WTC11 (cell line): ENCODE measurements at regions not wholly inside any gene's neighbourhood (a gene's known extent, or its start where the extent isn't known, plus 50 kb on each side); places are given as distances from the start of the nearest gene placed in this dataset.

Experiments used
- CREM ChIP-seq: sonication (generic); formaldehyde crosslinking; IDR thresholded peaks from 2 replicates; pipeline ENCODE4 v1.8.1; 2022; ENCODE audit warnings: mild to moderate bottlenecking, missing genetic modification reagents, moderate library complexity
- IRF1 ChIP-seq: sonication (generic); formaldehyde crosslinking; IDR thresholded peaks from 2 replicates; pipeline ENCODE4 v1.8.0; 2023; ENCODE audit warnings: missing genetic modification reagents
- TF ChIP-seq, protein P1 (sequence below): fragments of 200-600 bp; IDR thresholded peaks from 2 replicates; pipeline ENCODE4 v1.8.0; 2022; ENCODE audit warnings: antibody characterized with exemption
- TF ChIP-seq, protein P2 (sequence below): sonication (generic); formaldehyde crosslinking; IDR thresholded peaks from 2 replicates; pipeline ENCODE4 v1.8.1; 2022; ENCODE audit warnings: mild to moderate bottlenecking, moderate library complexity, missing genetic modification reagents
- TF ChIP-seq, protein P3 (sequence below): sonication (generic); formaldehyde crosslinking; IDR thresholded peaks from 2 replicates; pipeline ENCODE4 v1.8.1; 2023; ENCODE audit warnings: mild to moderate bottlenecking, missing genetic modification reagents, moderate library complexity

DNA sequence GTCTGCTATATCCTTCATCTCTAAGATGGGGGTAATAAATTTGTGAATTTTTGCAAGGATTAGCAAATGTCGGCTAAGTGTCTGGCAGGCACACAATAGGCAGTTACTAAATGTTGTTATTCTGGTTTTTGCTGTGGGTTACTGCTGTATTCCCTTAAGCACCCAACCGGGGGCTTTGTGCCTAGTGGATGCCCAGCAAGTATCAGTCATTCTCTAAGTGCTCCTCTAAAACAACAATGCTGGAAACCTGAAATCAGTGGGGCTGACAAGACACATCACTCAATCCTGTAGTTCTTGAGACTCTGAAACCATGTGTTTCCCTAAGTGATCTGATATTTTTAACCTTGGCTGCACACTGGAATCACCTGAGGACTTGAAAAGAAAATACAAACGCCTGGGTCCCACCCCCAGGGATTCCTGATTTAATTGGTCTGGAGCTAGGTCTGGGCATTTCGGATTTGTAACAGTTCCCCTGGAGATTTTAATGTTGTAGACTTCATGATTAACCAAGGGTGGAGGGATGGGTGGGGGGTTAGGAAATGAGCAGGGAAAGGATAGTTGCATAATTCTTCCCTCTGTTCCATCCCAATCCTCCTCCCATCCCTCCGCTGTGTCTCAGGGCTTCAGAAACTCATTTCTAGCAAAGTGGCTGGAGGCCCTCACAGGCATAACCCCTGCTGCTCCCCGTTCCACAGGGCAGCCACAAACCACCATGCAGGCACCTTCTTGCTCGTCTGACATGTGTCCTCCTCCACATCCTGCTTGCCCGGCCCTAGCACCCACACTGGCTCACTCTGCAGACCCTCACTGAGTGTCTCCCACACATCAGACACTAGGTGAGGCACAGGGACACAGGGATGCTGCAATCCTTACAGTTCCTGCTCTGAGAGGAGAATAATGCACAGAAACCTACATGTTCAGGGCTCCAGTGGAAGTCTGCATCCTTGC lies 61.7 kb upstream of the LYRM9 start:
- no peak for TF ChIP-seq IRF1 (CRISPR knock-in tag)
- TF ChIP-seq, protein P1, sequence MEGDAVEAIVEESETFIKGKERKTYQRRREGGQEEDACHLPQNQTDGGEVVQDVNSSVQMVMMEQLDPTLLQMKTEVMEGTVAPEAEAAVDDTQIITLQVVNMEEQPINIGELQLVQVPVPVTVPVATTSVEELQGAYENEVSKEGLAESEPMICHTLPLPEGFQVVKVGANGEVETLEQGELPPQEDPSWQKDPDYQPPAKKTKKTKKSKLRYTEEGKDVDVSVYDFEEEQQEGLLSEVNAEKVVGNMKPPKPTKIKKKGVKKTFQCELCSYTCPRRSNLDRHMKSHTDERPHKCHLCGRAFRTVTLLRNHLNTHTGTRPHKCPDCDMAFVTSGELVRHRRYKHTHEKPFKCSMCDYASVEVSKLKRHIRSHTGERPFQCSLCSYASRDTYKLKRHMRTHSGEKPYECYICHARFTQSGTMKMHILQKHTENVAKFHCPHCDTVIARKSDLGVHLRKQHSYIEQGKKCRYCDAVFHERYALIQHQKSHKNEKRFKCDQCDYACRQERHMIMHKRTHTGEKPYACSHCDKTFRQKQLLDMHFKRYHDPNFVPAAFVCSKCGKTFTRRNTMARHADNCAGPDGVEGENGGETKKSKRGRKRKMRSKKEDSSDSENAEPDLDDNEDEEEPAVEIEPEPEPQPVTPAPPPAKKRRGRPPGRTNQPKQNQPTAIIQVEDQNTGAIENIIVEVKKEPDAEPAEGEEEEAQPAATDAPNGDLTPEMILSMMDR, result no peak
- no peak for TF ChIP-seq CREM (CRISPR knock-in tag)
- TF ChIP-seq, protein P2, sequence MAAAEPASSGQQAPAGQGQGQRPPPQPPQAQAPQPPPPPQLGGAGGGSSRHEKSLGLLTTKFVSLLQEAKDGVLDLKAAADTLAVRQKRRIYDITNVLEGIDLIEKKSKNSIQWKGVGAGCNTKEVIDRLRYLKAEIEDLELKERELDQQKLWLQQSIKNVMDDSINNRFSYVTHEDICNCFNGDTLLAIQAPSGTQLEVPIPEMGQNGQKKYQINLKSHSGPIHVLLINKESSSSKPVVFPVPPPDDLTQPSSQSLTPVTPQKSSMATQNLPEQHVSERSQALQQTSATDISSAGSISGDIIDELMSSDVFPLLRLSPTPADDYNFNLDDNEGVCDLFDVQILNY (CRISPR knock-in tag), result no peak
- TF ChIP-seq, protein P3, sequence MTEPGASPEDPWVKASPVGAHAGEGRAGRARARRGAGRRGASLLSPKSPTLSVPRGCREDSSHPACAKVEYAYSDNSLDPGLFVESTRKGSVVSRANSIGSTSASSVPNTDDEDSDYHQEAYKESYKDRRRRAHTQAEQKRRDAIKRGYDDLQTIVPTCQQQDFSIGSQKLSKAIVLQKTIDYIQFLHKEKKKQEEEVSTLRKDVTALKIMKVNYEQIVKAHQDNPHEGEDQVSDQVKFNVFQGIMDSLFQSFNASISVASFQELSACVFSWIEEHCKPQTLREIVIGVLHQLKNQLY, result no peak
